CD4-positive, alpha-beta T cell treated with Interleukin-15 for 1 hour (primary cell): ENCODE measurements at regions not wholly inside any gene's neighbourhood (a gene's known extent, or its start where the extent isn't known, plus 50 kb on each side); places are given as distances from the start of the nearest gene placed in this dataset.

Source experiments
- DNase-seq: peaks from one replicate; pipeline ENCODE4 v3.0.0-alpha.2; 2020

DNA sequence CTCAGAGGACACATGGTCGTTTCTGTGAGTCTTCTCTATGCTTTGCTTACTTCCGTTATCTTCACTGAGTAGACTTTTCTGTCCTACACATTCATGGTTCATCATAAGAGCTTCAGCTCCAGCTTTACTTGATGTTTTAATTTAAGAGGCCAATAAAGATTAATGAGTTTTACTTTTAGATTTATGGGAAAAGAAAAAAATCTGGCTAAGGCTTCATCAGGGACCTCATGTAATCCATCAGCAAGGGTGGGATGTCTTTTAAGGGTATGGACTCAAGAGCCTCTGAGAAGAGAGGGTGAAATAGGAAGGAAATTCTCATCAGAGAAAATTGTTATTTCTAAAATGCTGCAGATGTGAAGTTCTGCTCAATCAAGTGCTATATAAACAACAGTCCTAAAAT lies 963.0 kb upstream of the RAG2 start:
- DNase-seq: no peak

- no peak for DNase-seq
Measured at GRCh38 chr11:37560346-37560745, 962.3 kb upstream of the RAG2 start.

DNA sequence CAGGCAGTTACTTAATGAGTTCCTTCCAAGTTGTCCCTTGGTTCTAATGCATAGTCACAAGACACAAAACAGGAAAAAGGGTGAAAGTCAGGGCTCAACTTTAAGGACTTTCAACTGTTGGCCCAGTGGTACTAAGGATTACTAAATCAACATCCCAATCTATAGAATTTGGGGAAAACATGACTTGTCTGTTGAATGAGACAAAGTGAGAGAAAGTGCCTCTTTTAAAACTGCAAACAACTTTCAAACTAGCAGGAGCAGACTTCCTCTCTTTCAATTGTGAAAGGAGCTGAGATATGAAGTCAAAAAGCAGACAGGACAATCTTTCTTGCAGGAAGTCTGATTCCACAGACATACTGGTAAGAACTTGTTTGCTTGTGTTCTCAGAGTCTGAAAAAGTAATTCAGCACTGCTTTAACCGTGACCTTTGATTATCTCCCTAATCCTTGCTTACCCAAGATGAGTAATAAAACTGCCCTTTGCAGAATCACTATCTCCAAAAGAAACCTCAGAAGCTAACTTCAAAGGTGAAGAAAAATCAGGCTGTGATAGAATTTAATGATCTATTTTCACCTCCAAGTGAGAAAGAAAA lies 960.7 kb upstream of the RAG2 start:
- DNase-seq: no peak

DNA sequence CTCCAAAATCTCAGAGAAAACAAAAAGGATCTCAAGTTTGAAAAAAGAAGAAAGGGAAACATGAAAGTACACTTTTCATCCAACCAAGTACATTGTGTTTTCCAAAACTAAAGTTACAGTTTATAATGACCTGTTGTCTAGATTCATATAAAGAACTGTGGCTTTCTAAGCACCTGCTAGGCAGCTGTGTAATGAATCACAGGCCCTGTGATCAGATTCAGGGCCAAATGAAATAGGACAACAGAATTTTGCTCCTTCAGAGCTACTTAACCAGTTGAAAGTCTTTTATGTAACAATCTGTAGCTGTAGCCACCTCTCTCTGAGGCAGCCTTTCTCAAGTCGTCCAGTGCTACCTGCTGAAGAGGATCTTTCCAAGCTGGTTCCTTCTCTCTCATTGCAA lies 960.0 kb upstream of the RAG2 start:
- DNase-seq: no peak

GRCh38 chr11:37552284-37552683 lies 954.2 kb upstream of the RAG2 start:
- DNase-seq: no peak

DNA sequence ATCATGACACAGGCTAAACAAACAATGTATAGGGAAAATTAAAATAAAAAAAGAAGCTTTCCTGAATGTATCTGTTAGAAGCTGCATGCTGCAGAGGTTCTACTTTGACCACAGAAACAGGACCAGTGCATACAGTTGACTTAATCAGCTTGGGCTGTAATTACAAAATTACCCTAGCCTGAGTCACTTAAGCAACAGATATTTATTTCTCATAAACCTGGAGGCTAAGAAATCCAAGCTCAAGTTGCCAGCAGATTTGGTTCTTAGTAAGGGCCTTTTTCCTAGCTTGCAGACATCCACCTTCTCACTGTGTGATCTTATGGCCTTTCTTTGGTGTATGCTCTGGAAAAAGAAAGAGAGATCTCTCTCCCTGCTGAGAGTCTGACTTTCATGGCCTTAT lies 946.5 kb upstream of the RAG2 start:
- no peak for DNase-seq

DNA sequence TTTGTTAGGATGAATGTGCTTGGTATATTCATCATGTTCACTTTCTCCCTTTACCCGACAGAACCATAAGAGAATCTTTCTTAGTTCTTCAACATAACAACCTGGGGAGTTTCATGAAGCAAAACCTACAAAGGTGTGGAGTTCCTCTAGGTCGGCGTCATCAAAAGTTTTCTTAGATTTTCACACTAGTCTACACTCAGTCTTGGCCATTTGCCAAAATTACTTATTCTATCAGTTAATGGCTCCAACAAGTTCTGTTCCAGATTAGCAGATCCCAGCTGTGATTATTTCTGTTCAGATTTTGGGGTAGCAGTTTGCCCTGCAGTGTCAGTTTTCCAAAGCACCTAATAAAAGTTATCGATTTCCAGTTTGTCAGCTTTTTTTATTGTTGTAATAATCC lies 935.8 kb upstream of the RAG2 start:
- DNase-seq: no peak

DNA sequence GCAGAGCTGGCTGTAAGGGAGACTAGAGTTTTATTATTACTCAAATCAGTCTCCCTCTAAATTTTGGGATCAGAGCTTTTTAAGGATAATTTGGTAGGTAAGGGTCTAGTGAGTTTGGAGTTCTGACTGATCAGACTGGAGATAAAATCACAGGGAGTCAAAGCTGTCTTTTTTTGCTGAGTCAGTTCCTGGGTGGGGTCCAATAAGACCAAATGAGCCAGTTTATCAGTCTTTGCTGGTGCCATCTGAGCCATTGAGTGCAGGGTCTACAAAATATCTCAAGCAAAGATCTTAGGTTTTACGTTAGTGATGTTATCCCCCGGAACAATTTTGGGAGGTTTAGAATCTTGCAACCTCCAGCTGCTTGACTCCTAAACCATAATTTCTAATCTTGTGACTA lies 935.1 kb upstream of the RAG2 start:
- DNase-seq: no peak

DNA sequence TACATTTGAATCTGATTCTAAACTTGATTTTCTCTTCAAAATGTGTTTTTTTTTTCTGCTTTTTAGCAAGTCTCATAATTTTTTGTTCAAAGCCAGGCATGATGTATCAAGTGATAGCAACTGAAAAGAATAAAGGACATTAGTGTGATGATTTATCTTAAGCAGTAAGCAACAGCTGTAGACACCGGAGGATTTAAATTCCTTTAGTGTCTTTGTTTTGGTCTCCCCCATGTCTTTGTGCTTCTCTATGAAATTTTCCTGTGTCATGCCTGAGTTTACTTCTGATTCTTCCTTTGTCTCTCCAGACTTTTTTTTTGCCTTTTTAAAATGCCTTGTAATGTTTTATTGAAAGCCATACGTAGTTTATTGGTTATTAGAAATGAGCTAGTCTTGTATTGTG lies 934.2 kb upstream of the RAG2 start:
- DNase-seq: no peak

DNA sequence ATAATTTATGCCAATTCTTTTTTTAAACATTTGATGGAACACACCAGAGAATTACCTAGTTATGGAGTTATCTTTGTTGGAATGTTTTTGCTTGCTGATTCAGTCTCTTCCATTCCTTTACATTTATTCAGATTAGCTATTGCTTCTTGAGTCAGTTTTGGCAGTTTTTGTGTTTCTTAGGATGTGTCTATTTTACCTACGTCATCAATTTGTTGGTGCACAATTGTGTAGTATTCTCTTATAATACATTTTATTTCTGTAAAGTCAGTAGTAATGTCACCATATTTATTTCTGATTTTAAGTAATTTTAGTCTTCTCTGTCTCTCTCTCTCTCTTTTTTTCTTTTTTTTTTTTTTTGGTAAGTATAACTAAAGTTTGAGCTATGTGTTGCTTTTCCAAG lies 929.5 kb upstream of the RAG2 start:
- no peak for DNase-seq

GRCh38 chr11:37525336-37525735 lies 927.3 kb upstream of the RAG2 start:
- no peak for DNase-seq

DNA sequence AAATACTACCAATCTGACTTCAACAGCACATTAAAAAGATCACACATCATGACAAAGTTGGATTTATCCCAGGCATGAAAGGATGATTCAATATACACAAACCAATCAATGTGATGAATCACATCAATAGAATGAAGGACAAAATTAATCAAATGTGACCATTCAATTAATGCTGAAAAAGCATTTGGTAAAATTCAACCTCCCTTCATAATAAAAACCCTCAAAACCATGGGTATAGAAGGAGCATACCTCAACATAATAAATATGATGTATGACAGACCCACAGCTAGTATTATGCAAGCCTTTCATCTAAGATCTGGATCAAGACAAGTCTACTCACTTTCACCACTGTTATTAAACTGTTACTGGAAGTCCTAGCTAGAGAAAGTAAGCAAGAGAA lies 921.7 kb upstream of the RAG2 start:
- DNase-seq: no peak

GRCh38 chr11:37512156-37512780 lies 914.2 kb upstream of the RAG2 start:
- DNase-seq: no peak

DNA sequence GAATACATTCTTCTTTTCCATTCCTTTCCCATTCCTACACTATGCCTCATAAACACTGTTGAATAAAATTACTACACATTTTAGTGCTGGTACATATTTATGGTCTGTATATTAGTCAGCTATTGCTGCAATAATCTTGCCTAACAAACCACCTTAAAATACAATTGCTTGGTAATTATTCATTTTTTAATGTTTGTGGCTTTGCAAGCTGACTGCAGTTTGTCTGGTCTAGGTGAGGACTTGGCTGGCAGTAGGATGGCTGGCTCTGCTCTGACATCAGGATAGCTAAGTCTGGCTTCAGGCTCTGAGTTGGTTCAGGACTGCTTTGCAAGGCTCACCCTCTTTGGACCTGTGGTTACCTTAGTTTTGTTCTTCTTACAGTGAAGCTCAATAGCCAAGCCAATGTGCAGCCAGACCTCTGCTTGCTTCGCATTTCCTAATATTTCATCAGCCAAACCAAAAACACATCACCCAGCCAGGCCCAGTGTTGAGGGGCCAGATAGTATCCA lies 913.4 kb upstream of the RAG2 start:
- DNase-seq: no peak

- no peak for DNase-seq
Measured at GRCh38 chr11:37509506-37509905, 911.5 kb upstream of the RAG2 start.

DNA sequence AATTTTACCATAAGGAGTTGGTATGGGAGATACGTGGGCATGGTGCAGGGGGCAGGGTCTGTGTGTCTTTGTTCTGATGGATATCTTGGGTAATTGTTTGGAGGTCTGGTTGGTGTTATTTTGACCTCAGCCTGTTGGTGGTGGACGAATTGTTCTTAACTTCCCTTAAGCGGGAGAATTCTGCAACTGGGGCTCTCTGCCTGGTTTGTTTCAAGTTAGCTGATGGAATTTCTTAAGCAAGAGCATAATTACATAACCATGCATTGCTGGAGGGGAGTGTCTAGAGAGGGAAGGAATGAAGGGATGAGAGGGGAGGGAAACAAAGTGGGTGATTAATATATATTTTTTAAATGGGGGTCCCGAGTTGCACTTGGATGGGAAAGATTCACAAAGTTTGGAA lies 908.5 kb upstream of the RAG2 start:
- DNase-seq: no peak

- no peak for DNase-seq
Measured at GRCh38 chr11:37505406-37505805, 907.4 kb upstream of the RAG2 start.

- no peak for DNase-seq
Measured at GRCh38 chr11:37504921-37505320, 906.9 kb upstream of the RAG2 start.

DNA sequence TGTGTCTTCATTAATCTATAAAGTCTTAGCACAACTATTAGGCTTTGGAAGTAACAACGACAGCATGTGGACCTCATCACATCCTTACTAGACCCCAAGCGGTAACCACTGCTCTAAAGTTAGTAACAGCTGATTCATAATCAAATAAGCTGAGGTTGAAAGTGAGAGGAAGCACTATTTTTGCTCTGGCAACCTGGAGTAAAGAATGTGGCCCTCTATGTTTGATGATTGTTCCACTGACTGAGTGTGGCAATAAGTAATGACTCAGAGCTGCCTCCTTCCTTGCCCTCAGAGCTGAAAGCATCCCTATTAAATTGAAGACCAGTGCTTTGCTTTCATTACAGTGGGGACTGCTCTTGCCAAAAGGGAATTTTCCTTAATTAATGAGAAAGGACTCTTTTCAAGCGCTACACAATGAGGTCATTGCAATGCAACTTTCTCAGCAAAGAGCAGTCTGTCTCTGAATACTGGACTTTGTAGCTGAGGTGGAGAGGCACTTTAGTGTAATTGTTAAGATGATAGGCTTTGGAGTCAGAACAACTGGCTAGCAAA lies 906.1 kb upstream of the RAG2 start:
- DNase-seq: no peak

- DNase-seq: no peak
Measured at GRCh38 chr11:37503411-37504059, 905.5 kb upstream of the RAG2 start.

DNA sequence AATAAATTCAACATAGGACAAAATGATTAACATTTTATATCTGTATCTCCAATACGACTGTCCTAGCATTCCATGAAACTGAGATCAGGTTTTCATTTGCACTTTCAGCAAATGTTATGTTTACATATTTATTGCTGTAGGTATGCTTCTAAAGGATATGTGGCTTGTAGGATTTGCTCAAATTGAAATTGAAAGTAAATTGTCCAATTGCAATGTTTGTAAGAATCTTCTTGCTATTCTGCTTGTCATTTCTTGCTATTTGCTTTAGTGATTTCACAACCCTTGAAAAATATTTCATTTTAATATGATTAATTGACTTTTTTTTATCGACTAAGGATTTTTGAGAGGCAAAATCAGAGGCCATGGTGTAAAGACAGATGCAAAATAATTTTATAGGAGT lies 904.2 kb upstream of the RAG2 start:
- no peak for DNase-seq

DNA sequence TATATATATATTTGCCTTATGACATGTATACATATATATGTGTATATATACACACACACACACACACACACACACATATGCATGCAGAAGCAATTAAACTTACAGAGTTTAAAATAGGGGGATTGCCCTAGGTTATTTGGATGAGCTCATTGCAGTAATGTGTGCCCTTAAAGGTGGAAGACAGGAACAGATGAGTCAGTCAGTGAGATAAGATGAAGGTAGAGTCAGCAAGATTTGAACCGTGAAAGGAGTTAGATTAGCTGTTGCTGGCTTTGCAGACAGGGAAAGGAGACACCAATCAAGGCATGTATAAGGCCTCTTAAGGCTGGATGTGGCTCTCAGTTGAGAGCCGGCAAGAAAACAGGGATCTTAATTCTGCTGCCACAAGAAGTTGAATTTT lies 902.4 kb upstream of the RAG2 start:
- no peak for DNase-seq

GRCh38 chr11:37497326-37497725 lies 899.3 kb upstream of the RAG2 start:
- no peak for DNase-seq

- no peak for DNase-seq
Measured at GRCh38 chr11:37496201-37496600, 898.2 kb upstream of the RAG2 start.
